GM12864 (cell line): ENCODE measurements at regions not wholly inside any gene's neighbourhood (a gene's known extent, or its start where the extent isn't known, plus 50 kb on each side); places are given as distances from the start of the nearest gene placed in this dataset.
A peak's percentile ranks its signal among the peaks of the same experiment; 100 is the strongest.

Source experiments
- DNase-seq: peaks from one replicate; pipeline ENCODE4 v3.0.0-alpha.2; 2011; ENCODE audit warnings: low read depth
- H3K4me3 ChIP-seq: 2 replicates; pipeline ENCODE4 v1.5.1; 2011; ENCODE audit warnings: mild to moderate bottlenecking, low read depth, low read length, control low read depth
- CTCF ChIP-seq: IDR thresholded peaks from 2 replicates; pipeline ENCODE4 v1.5.1; 2011; ENCODE audit warnings: low read depth, mild to moderate bottlenecking, moderate library complexity, low read length, control low read depth, inconsistent platforms; ENCODE audit errors: missing control alignments

DNA sequence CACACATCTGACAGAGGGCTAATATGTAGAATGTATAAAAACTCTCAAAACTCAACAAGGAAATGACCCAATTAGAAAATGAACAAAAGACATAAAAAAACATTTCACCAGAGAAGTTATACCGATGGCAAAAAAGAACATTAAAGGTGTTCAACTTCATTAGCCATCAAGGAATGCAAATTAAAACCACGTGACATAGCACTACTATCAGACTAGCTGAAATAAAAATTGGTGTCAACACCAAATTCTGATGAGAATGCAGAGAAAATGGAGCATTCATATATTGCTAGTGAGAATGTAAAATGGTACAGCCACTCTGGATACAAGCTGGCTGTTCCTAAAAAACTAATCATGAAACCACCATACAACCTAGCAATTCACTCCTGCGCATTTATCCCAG, 128.0 kb downstream of the INSIG2 start:
- H3K4me3 ChIP-seq: no peak overlapping the region
- TF ChIP-seq CTCF: no peak
- no peak for DNase-seq

DNA sequence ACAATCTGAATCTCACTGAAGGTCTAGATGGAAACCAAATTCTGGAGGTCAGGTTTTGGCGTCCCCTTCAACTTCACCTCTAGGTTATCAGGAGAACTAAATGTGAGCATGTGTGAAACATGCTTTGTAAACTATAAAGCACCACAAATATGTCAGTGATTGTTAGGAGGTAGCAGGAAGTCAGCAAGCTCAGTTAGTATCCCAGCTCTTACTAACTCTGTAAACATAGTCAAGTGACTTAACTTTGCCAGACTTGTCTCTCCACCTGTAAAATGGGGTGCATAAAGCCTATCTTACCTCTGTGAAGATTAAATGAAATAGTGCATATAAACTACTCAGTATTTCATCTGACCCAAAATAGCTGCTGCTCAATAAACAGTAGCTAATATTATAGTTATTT, 121.5 kb downstream of the INSIG2 start:
- no peak for DNase-seq
- no peak overlapping the region for H3K4me3 ChIP-seq
- no peak for TF ChIP-seq CTCF

DNA sequence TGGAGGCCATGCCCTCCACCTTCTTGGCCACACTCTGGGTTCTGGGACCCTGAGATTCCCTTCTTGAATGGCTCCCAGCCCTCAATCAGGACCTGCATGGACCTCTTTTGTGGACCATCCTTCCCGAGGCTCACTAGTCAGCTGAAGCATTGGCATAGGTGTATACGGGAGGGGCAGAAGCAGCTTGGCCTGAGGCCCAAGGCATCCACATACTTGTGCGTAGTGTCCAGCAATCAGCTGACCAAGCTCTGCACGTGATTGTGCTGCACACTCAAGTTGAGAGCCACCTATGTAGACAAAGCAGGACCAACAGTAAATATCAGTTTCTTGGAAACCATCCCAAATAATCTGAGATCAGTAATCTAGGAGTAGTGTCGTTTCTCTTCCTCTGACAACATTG, 119.6 kb downstream of the INSIG2 start:
- DNase-seq: no peak
- no peak for TF ChIP-seq CTCF
- no peak overlapping the region for H3K4me3 ChIP-seq

- TF ChIP-seq CTCF: peak; percentile 88
- DNase-seq: no peak
- no peak overlapping the region for H3K4me3 ChIP-seq
Observed at GRCh38 chr2:118202707-118203303, 114.5 kb downstream of the INSIG2 start.

DNA sequence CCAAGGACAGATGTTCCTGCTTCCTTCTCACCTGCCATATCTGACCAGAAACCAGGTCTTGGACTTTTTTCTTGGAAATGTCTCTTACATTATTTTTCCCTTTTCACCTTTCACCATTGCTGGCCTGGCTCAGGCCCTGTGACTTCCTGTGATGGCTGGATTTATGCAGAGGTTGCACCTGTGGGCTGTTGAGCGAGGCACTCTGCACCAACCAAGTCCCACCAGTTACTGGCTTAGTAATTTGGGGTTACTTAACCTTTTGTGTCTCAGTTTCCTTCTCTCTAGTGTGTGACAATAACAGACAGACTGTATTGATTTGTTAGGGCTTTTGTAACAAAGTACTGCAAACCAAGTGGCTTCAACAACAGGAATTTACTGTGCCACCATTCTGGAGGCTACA, 110.0 kb downstream of the INSIG2 start:
- no peak for DNase-seq
- no peak for TF ChIP-seq CTCF
- H3K4me3 ChIP-seq: no peak overlapping the region

- no peak overlapping the region for H3K4me3 ChIP-seq
- DNase-seq: peak; percentile 15
- TF ChIP-seq CTCF: no peak
Observed at GRCh38 chr2:118197011-118197675, 108.9 kb downstream of the INSIG2 start.

- no peak for TF ChIP-seq CTCF
- H3K4me3 ChIP-seq: no peak overlapping the region
- DNase-seq: no peak
Observed at GRCh38 chr2:118190474-118190873, 102.2 kb downstream of the INSIG2 start.
